ENCODE measurements at regions not wholly inside any gene's neighbourhood (a gene's known extent, or its start where the extent isn't known, plus 50 kb on each side); places are given as distances from the start of the nearest gene placed in this dataset.

DNA sequence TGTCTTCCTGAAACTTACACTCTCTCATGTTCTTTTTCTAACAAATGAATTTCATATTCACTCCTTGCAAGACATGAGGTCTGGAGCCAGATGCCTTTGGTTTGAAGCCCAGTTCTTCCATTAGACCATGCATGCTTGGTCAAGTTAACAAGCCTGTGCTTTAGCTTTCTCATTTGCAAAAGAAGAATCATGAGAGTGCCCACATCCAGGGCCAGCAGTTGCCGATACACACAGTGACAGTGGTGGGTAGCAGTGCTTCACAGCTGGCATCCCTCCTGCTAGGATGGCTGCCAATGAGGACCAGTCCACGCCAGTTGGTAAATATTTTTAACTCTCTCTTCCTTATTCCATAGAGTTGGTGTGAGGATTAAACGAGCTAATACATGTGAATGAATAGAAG, 163.1 kb downstream of the PHLDA1 start:
- no peaks in the 10 kb centered on the region for H3K9me2 ChIP-seq (replicated peaks; ENCODE audit: low read depth, low read length)
- H3K27me3 ChIP-seq (ENCODE audit: insufficient read depth, low read length, poor library complexity, severe bottlenecking) = no peaks in the 10 kb centered on the region
- H3K4me1 ChIP-seq (ENCODE audit: insufficient read depth, low read length, poor library complexity, severe bottlenecking) = peaks cover 9% of the 10 kb centered on the region
- H3K9me3 ChIP-seq (ENCODE audit: insufficient read depth, low read depth, low read length) = no peaks in the 10 kb centered on the region
- no peaks in the 10 kb centered on the region for H3K79me2 ChIP-seq (ENCODE audit: insufficient read depth, low read length)
- TF ChIP-seq, protein P1, sequence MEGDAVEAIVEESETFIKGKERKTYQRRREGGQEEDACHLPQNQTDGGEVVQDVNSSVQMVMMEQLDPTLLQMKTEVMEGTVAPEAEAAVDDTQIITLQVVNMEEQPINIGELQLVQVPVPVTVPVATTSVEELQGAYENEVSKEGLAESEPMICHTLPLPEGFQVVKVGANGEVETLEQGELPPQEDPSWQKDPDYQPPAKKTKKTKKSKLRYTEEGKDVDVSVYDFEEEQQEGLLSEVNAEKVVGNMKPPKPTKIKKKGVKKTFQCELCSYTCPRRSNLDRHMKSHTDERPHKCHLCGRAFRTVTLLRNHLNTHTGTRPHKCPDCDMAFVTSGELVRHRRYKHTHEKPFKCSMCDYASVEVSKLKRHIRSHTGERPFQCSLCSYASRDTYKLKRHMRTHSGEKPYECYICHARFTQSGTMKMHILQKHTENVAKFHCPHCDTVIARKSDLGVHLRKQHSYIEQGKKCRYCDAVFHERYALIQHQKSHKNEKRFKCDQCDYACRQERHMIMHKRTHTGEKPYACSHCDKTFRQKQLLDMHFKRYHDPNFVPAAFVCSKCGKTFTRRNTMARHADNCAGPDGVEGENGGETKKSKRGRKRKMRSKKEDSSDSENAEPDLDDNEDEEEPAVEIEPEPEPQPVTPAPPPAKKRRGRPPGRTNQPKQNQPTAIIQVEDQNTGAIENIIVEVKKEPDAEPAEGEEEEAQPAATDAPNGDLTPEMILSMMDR (conservative IDR thresholded peaks at IDR 0.05; ENCODE audit: low read length) = no peak
- no peak for TF ChIP-seq EZH2phosphoT487 (IDR thresholded peaks at IDR 0.05; ENCODE audit: borderline replicate concordance)
- no peak overlapping the region for H3K9ac ChIP-seq (ENCODE audit: low read depth, low read length, poor library complexity, severe bottlenecking)
- H3K4me2 ChIP-seq (ENCODE audit: low read depth, low read length, poor library complexity, severe bottlenecking) = no peak overlapping the region
- H3F3A ChIP-seq (ENCODE audit: low read depth) = no peaks in the 10 kb centered on the region
- H2AFZ ChIP-seq (ENCODE audit: low read length) = no peak overlapping the region
- H4K20me1 ChIP-seq (ENCODE audit: insufficient read depth, low read length, poor library complexity, severe bottlenecking) = no peaks in the 10 kb centered on the region
- no peaks in the 10 kb centered on the region for H3K36me3 ChIP-seq (ENCODE audit: insufficient read depth, low read length)
- H3K4me3 ChIP-seq (ENCODE audit: low read length, poor library complexity, severe bottlenecking) = no peak overlapping the region

DNA sequence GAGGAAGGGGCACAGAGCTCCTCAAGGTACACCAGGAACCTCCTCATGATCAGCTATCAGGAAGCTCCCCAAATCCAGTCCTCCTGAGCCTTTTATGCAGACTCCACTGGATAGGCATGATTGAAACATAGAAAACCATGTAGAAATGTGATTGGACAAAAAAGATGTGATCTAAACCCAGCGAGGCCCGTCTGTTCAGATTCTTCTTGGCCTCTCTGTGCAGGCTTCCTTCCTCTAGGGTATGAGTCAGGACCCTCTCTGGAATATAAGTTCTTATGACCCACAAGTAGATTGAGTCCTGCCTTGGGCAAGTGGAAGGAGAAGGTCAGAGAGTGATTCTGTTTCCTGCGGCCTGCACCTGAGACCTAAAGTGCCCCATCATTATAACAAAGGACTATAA, 166.3 kb downstream of the PHLDA1 start:
- Histone ChIP-seq H3F3A (ENCODE audit: low read depth) (no peaks in the 10 kb centered on the region), H2AFZ (ENCODE audit: low read length) (no peak overlapping the region), H3K4me2 (ENCODE audit: low read depth, low read length, poor library complexity, severe bottlenecking) (no peak overlapping the region), H3K4me1 (ENCODE audit: insufficient read depth, low read length, poor library complexity, severe bottlenecking) (peaks cover 9% of the 10 kb centered on the region), H3K9me3 (ENCODE audit: insufficient read depth, low read depth, low read length) (no peaks in the 10 kb centered on the region), H3K9ac (ENCODE audit: low read depth, low read length, poor library complexity, severe bottlenecking) (no peak overlapping the region), H3K36me3 (ENCODE audit: insufficient read depth, low read length) (no peaks in the 10 kb centered on the region), H3K4me3 (ENCODE audit: low read length, poor library complexity, severe bottlenecking) (no peak overlapping the region), H3K27me3 (ENCODE audit: insufficient read depth, low read length, poor library complexity, severe bottlenecking) (no peaks in the 10 kb centered on the region), H3K79me2 (ENCODE audit: insufficient read depth, low read length) (no peaks in the 10 kb centered on the region), H4K20me1 (ENCODE audit: insufficient read depth, low read length, poor library complexity, severe bottlenecking) (no peaks in the 10 kb centered on the region), H3K9me2 (replicated peaks; ENCODE audit: low read depth, low read length) (no peaks in the 10 kb centered on the region)
- TF ChIP-seq, protein P1 (conservative IDR thresholded peaks at IDR 0.05; ENCODE audit: low read length) = no peak
- TF ChIP-seq EZH2phosphoT487 (IDR thresholded peaks at IDR 0.05; ENCODE audit: borderline replicate concordance) = no peak

DNA sequence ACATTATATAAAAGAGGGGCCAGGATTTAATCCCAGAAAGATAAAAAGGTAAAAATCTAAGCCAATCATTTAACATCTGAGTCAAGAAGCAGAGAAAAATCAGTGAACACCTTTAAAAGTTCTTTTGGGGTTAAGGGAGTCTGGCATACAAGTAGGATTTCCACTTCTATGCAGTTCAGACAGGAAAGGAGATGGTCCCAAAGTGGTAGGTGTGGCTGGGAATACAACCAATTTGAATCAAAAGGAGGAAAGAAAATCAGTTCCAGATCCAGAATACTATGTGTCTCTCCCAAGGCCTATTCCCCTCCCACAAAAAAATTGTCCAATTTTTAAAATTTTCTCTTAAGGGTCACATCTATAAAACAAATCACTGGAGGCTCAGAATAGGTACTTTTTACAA, 167.4 kb downstream of the PHLDA1 start:
- Histone ChIP-seq H2AFZ (ENCODE audit: low read length) (no peak overlapping the region), H3F3A (ENCODE audit: low read depth) (no peaks in the 10 kb centered on the region), H3K9ac (ENCODE audit: low read depth, low read length, poor library complexity, severe bottlenecking) (no peak overlapping the region), H3K27me3 (ENCODE audit: insufficient read depth, low read length, poor library complexity, severe bottlenecking) (no peaks in the 10 kb centered on the region), H3K79me2 (ENCODE audit: insufficient read depth, low read length) (no peaks in the 10 kb centered on the region), H3K9me3 (ENCODE audit: insufficient read depth, low read depth, low read length) (no peaks in the 10 kb centered on the region), H3K4me3 (ENCODE audit: low read length, poor library complexity, severe bottlenecking) (no peak overlapping the region), H3K9me2 (replicated peaks; ENCODE audit: low read depth, low read length) (no peaks in the 10 kb centered on the region), H3K4me2 (ENCODE audit: low read depth, low read length, poor library complexity, severe bottlenecking) (no peak overlapping the region), H4K20me1 (ENCODE audit: insufficient read depth, low read length, poor library complexity, severe bottlenecking) (no peaks in the 10 kb centered on the region), H3K36me3 (ENCODE audit: insufficient read depth, low read length) (no peaks in the 10 kb centered on the region), H3K4me1 (ENCODE audit: insufficient read depth, low read length, poor library complexity, severe bottlenecking) (peaks cover 9% of the 10 kb centered on the region)
- TF ChIP-seq, protein P1 (conservative IDR thresholded peaks at IDR 0.05; ENCODE audit: low read length) = no peak
- TF ChIP-seq EZH2phosphoT487 (IDR thresholded peaks at IDR 0.05; ENCODE audit: borderline replicate concordance) = no peak

Measured in Loucy (cell line).